GM19043 (cell line): ENCODE measurements at regions not wholly inside any gene's neighbourhood (a gene's known extent, or its start where the extent isn't known, plus 50 kb on each side); places are given as distances from the start of the nearest gene placed in this dataset.

Source experiments
- ATAC-seq: cut with Tn5 transposase; IDR thresholded peaks from one replicate; pipeline ENCODE4 v1.9.1; 2021; ENCODE audit warnings: low read depth; ENCODE audit not compliant: unreplicated experiment

GRCh38 chr20:24812373-24812772, 136.7 kb upstream of the CST7 start:
- ATAC-seq, result no peak

DNA sequence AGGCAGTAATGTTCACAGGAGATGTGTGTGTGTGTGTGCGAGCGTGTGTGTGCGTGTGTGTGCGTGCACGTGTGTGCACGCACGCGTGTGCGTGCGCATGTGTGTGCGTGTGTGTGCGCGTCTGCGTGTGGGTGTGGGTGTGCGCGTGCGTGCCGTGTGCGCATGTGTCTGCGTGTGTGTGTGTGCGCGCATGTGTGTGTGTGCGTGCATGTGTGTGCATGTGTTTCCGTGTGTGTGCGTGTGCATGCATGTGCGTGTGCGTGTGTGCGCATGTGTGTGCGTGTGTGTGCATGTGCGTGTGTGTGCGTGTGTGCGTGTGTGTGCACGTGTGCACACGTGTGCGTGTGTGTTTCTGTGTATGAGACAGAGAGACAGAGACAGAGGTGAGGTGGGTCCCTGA, 136.0 kb upstream of the CST7 start:
- ATAC-seq, result no peak

DNA sequence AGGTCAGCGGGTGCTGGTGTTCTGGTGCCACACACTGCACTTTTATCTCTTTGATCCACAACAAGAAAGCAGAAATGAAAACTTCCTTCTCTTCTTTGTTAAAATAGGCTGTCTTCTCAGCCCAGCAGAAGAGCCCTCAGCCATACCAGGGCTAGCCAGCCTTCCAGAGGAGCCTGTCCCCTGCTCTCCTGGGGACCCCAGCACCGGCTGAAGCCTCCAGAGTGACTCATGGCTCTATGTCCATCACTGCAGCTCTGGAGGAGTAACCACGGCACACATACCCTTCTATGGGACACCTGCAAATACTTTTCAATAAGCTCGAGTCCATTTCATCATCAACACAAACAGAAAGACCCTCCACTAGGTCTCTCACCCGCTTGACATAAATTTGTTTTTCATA, 135.6 kb upstream of the CST7 start:
- no peak for ATAC-seq

GRCh38 chr20:24813936-24814335, 135.1 kb upstream of the CST7 start:
- no peak for ATAC-seq

GRCh38 chr20:24814556-24815195, 134.4 kb upstream of the CST7 start:
- ATAC-seq, result no peak

- ATAC-seq, result no peak
Observed at GRCh38 chr20:24815196-24815815, 133.8 kb upstream of the CST7 start.

DNA sequence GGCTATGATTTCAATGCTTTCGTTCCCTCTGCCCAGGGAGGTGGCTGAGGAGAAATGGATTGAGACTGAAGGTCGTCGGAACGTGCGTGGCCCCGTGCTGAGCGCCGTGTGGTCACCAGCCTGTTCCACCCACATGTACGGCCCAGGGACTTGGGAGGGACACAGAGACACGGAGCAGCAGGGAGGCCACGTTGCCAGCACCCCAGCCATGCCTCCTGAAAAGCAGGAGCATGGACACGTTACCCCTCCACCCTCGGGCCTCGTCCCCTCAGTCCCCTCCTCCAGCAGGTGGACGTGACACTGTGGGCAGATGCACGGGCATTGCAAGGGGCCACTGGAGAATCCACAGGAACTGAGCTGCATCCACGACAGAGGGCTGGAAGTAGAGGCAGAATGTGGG, 133.1 kb upstream of the CST7 start:
- no peak for ATAC-seq

GRCh38 chr20:24816431-24816830, 132.6 kb upstream of the CST7 start:
- ATAC-seq, result no peak

DNA sequence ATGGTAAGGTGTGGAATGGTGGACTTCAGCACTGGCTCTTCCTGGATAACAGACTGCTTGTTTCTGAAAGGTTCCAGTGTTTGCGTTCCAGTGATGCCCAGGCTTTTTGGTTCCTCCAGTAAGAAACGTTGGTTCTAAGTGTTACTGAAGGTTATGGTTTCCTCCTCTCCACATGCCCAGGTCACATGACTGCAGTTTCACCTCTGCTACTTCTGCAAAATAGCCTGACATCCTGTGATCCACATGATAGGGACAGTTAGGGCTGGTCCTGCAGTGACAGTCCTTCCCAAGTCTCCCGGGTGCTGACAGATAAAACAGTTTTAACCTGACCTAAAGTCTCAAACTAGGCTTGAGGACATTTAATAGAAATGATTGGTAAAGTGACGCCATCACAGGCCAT, 132.2 kb upstream of the CST7 start:
- ATAC-seq, result no peak

DNA sequence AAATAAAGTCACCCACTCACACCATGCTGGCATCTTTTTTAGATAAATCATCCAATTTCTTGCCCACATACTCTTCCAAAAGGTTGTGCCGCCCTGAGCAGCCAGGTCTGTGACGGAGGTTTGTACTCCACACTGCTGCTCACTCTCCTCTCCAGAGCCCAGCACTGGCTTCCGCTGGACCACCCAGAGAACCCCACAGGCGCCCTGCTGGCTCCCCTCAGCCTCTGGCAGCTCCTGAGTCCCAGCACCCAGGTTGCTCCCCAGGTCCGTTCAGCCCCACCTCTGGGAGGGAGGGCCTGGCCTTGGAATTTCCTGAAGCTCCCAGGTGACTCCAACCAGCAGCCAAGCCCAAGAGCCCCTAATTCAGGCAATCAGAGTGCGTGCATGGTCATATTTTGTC, 131.7 kb upstream of the CST7 start:
- no peak for ATAC-seq

GRCh38 chr20:24818056-24818455, 131.0 kb upstream of the CST7 start:
- no peak for ATAC-seq

DNA sequence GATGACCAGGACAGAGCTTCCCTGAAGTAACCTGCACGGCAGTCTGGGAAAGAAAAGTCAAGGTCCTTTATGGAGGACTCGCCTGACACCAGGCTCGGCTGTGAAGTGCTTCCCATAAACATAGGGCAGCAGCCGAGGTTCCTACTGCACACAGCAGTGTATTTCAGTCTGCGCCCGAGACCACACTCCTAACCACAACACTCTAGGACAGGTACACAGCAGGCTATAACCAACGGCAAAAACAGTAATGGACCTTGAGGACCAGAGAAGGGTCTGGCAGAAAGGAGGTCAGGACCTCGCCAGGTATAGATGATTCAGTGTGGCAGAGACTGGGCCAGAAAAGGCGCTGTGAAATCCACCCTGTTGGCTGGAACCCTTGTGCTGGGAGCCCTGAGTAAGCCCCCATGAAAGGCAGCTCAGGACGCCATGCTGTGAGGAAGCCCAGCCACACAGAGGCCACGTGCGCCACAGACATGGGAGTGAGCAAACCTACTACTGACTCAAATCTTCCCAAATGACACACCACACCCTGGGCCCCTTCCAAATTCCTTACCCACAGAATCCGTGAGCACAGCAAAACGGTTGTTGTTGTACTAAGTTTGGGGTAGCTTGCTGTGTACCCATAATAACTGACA, 129.6 kb upstream of the CST7 start:
- ATAC-seq, result no peak

- ATAC-seq, result no peak
Observed at GRCh38 chr20:24820345-24820744, 128.7 kb upstream of the CST7 start.

DNA sequence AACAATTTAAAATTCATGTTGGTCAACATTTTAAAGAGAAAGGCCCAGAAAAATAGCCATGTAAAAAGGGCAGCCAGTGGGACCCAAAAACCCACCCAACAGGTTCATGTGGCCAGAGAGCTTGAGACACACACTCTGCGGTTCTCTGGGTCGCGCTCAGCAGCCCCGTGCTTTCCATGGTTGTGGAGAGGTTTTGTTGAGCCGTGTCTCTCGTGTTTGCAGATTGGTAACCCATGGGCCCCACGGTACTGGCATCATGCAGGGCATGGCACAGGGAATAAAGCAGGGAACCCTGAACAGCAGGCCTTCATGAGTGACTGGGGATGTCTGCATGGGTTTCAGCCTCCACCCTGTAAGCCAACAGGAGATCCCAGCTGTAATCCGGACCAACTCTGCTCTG, 127.7 kb upstream of the CST7 start:
- ATAC-seq, result no peak

- ATAC-seq, result no peak
Observed at GRCh38 chr20:24823176-24823784, 125.8 kb upstream of the CST7 start.

DNA sequence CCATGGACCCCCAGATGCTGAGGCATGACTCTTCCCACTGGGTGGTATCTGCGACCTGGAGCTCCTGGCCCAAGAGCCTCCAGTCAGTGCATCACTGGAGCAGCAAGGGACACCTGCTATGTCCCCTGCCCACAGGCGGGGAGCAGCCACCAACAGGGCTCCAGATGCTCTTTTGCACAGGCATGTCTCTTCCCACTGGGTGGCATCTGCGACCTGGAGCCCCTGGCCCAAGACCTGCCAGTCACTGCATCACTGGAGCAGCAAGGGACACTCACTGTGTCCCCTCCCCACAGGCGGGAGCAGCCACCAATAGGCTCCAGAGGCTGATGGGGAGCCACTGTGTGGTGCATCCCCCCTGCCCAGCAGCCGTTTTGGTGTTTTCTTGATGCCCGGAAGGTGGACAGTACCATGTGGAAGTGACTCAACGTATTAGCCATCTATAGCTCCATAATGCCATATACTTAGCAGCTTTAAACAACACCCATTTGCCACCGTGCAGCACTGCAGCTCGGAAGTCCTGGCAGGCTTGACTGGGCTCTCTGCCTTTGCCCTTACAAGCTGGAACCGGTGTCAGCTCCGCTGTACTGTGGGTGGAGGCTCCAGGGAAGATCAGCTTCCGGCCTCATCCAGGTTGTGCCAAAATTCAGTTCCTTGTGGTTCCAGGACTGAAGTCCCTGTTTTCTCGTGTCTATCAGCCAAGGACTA, 124.9 kb upstream of the CST7 start:
- no peak for ATAC-seq

DNA sequence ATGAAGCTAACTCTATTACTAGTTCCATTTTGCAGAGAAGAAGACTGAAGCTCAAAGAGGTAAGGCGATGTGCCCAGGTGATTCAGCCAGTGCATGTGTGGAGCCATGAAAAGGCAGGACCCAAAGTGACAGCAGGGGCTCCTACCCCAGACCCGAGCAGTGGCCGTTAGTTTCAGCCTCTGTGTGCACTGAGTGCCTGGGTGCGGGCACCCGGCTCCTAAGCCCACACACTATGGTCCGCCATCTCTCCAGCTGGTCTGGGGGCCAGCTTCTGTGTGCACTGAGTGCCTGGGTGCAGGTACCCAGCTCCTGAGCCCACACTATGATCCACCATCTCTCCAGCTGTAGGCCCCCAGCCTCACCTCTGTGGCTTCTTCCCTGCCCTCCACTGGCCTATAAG, 123.5 kb upstream of the CST7 start:
- no peak for ATAC-seq

GRCh38 chr20:24827603-24828295, 121.3 kb upstream of the CST7 start:
- no peak for ATAC-seq

GRCh38 chr20:24828992-24829648, 119.9 kb upstream of the CST7 start:
- no peak for ATAC-seq
